ENCODE measurements at regions not wholly inside any gene's neighbourhood (a gene's known extent, or its start where the extent isn't known, plus 50 kb on each side); places are given as distances from the start of the nearest gene placed in this dataset.
A peak's percentile ranks its signal among the peaks of the same experiment; 100 is the strongest.
"Not testable (repeated sequence)": the region's sequence is repeated elsewhere in the genome, so short reads cannot be mapped to it uniquely, and the experiment has no call there.

DNA sequence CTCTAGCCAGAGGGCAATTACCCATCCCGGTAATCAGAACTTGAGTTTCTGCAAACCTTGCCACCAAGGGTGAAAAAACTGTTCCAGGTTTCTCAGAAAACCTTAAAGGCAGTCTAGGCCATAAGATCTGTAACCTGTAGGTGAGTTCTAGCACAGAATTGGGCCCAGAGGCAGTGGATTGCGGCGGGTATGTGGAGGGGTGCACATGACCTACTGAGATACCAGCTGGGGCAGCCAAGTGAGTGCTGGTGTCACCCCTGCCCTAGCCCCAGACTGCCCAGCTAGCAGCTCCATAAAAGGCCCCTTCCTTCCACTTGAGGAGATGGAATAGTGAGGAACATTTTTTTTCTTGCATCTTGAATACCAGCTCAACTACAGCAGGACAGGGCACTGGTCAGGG, 176.7 kb downstream of the SMARCA1 start:
- WGBS, 4 donors = 58 to 98% (median 65%) methylated on average over 3 of the region's 3 CpGs
- Histone ChIP-seq H3K4me1 (no peaks in the 10 kb centered on the region), H3K4me3 (no peak overlapping the region), H3K27ac (no peak overlapping the region), H3K36me3 (no peaks in the 10 kb centered on the region), H3K9me3 (peaks cover 0 to 25% (median 0%) of the 10 kb centered on the region in 12 donors), H3K27me3 (no peaks in the 10 kb centered on the region)
- DNase-seq = no peak
- intact Hi-C loops (cut with DNase I) = no loop called here
- TF ChIP-seq, protein P1, sequence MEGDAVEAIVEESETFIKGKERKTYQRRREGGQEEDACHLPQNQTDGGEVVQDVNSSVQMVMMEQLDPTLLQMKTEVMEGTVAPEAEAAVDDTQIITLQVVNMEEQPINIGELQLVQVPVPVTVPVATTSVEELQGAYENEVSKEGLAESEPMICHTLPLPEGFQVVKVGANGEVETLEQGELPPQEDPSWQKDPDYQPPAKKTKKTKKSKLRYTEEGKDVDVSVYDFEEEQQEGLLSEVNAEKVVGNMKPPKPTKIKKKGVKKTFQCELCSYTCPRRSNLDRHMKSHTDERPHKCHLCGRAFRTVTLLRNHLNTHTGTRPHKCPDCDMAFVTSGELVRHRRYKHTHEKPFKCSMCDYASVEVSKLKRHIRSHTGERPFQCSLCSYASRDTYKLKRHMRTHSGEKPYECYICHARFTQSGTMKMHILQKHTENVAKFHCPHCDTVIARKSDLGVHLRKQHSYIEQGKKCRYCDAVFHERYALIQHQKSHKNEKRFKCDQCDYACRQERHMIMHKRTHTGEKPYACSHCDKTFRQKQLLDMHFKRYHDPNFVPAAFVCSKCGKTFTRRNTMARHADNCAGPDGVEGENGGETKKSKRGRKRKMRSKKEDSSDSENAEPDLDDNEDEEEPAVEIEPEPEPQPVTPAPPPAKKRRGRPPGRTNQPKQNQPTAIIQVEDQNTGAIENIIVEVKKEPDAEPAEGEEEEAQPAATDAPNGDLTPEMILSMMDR (IDR thresholded peaks at IDR 0.05) = no peak
- TF ChIP-seq POLR2A (IDR thresholded peaks at IDR 0.05) = no peak
- ATAC-seq = no peak

DNA sequence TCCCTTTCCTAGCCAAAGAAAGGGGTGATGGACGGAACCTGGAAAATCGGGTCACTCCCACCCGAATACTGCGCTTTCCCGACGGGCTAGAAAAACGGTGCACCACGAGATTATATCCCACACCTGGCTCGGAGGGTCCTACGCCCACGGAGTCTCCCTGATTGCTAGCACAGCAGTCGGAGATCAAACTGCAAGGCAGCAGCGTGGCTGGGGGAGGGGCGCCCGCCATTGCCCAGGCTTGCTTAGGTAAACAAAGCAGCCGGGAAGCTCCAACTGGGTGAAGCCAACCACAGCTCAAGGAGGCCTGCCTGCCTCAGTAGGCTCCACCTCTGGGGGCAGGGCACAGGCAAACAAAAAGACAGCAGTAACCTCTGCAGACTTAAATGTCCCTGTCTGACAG, 186.0 kb downstream of the SMARCA1 start:
- H3K4me3 ChIP-seq; DNase-seq; H3K27ac ChIP-seq; intact Hi-C loops (cut with DNase I); H3K4me1 ChIP-seq; H3K36me3 ChIP-seq; H3K27me3 ChIP-seq; ATAC-seq: not testable (repeated sequence)
- H3K9me3 ChIP-seq = peaks cover 0 to 15% (median 0%) of the 10 kb centered on the region in 12 donors
- 43 to 79% (median 75%) methylated on average over 16 of the region's 16 CpGs for WGBS, 4 donors

DNA sequence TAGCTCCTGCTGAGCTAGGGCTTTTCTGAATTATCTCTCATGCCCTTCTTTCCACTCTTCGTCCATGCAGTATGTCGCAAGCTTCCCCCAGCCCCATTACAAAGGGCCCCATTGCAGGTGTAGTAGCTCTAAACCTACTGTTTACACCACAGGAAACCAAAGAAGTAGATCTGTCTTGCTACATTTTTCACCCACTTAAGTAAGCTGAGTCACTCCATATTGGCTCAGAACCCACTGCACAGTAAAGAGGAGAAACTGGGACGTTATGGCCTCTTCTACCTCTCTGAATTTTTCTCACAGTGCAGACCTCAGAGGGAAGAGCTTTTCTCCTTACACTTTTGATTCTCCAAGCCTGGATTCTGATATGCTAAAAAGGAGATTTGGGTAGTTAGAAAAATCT, 200.2 kb downstream of the SMARCA1 start:
- Histone ChIP-seq H3K27me3 (no peaks in the 10 kb centered on the region), H3K4me1 (no peaks in the 10 kb centered on the region), H3K36me3 (no peaks in the 10 kb centered on the region), H3K4me3 (no peak overlapping the region), H3K9me3 (no peaks in the 10 kb centered on the region), H3K27ac (no peak overlapping the region)
- DNase-seq (no peak), ATAC-seq (no peak)
- WGBS, 4 donors = 65 to 84% (median 78%) methylated on average over 3 of the region's 3 CpGs
- intact Hi-C loops (cut with DNase I) = no loop called here
- TF ChIP-seq POLR2A (IDR thresholded peaks at IDR 0.05) = no peak
- TF ChIP-seq, protein P1 (IDR thresholded peaks at IDR 0.05) = no peak

DNA sequence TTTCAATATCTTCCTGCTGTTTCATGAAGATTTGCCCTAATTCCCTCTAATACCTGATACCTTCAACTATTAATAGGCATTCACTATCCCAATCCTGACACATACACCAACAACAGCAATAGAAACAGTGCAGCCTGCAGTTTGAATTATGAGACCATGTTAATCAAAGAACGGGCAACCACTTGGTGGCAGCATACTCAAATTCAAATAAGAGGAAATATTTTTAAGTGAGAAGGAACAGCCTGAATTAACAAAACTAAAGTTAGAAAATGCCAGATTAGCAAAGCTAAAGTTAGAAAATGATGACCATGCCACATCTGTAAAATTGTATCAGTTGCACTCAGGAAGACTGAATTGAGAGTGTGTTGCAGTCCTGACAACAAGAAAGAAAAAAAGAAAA, 204.9 kb downstream of the SMARCA1 start:
- H3K9me3 ChIP-seq = no peaks in the 10 kb centered on the region
- H3K27ac ChIP-seq = no peak overlapping the region
- H3K4me3 ChIP-seq = no peak overlapping the region
- H3K36me3 ChIP-seq = no peaks in the 10 kb centered on the region
- ATAC-seq (no peak), DNase-seq (no peak)
- intact Hi-C loops (cut with DNase I) = no loop called here
- no peaks in the 10 kb centered on the region for H3K27me3 ChIP-seq
- no peaks in the 10 kb centered on the region for H3K4me1 ChIP-seq
- WGBS, 4 donors = 40 to 76% (median 49%) methylated on average over 1 of the region's 1 CpG
- TF ChIP-seq, protein P1 (IDR thresholded peaks at IDR 0.05) = peak in 3 of 12 donors; percentile 8 to 20 (median 12)
- TF ChIP-seq POLR2A (IDR thresholded peaks at IDR 0.05) = no peak

GRCh38 chrX:129316461-129316860, 206.8 kb downstream of the SMARCA1 start:
- 77 to 100% (median 92%) methylated on average over 2 of the region's 2 CpGs for WGBS, 4 donors
- DNase-seq (no peak), ATAC-seq (no peak)
- H3K4me3 ChIP-seq = no peak overlapping the region
- no peaks in the 10 kb centered on the region for H3K4me1 ChIP-seq
- intact Hi-C loops (cut with DNase I) = no loop called here
- no peaks in the 10 kb centered on the region for H3K9me3 ChIP-seq
- H3K27ac ChIP-seq = no peak overlapping the region
- TF ChIP-seq, protein P1 (IDR thresholded peaks at IDR 0.05) = no peak
- no peak for TF ChIP-seq POLR2A (IDR thresholded peaks at IDR 0.05)
- H3K36me3 ChIP-seq = no peaks in the 10 kb centered on the region
- H3K27me3 ChIP-seq = no peaks in the 10 kb centered on the region

Measured in heart left ventricle (tissue), 16 donors.